HEK293 (cell line): ENCODE measurements at regions not wholly inside any gene's neighbourhood (a gene's known extent, or its start where the extent isn't known, plus 50 kb on each side); places are given as distances from the start of the nearest gene placed in this dataset.

Experiments used
- CTCF ChIA-PET: fragments of 350-600 bp; formaldehyde crosslinking; extraction: SDS; loops from one replicate; lab custom pipeline; 2021; ENCODE audit warnings: antibody characterized with exemption; lab: Yijun Ruan, JAX
- POLR2A ChIA-PET: fragments of 300-600 bp; formaldehyde crosslinking; extraction: SDS; loops from one replicate; lab custom pipeline; 2020; ENCODE audit warnings: antibody characterized with exemption, inconsistent platforms; lab: Yijun Ruan, JAX
- H3K27ac ChIP-seq: fragments of 200-500 bp; sonication (Bioruptor generic); 2 replicates; pipeline ENCODE4 v1.5.1; 2014; ENCODE audit warnings: low read depth, low read length, control low read depth, inconsistent platforms; ENCODE audit errors: extremely low read depth
- H3K36me3 ChIP-seq, 2 experiments: fragments of 200-500 bp in 1 of 2; sonication (Bioruptor generic) in 1 of 2; 1 replicate in 1 of 2; 2 replicates in 1 of 2; pipeline ENCODE4 v1.5.1; 2014 to 2017; ENCODE audit warnings: inconsistent platforms in 2 of 2, low read length in 2 of 2; ENCODE audit not compliant: control insufficient read depth in 2 of 2, insufficient read depth in 1 of 2
- H3K4me1 ChIP-seq: fragments of 200-500 bp; sonication (Bioruptor generic); 2 replicates; pipeline ENCODE4 v1.5.1; 2014; ENCODE audit warnings: mild to moderate bottlenecking, low read length, inconsistent platforms; ENCODE audit not compliant: control insufficient read depth, insufficient read depth
- H3K4me3 ChIP-seq: 2 replicates; pipeline ENCODE4 v1.5.1; 2011; ENCODE audit warnings: low read depth, mild to moderate bottlenecking, control low read depth, low read length, moderate library complexity
- H3K9me3 ChIP-seq: fragments of 200-500 bp; sonication (Bioruptor generic); 2 replicates; pipeline ENCODE4 v1.5.1; 2014; ENCODE audit warnings: low read depth, low read length, inconsistent platforms; ENCODE audit not compliant: control insufficient read depth, insufficient read depth
- GFI1B ChIP-seq: fragments of 450-650 bp; formaldehyde crosslinking; IDR thresholded peaks from 2 replicates; pipeline ENCODE4 v1.5.1; 2016; ENCODE audit warnings: missing biosample characterization, missing genetic modification characterization
- HOXC10 ChIP-seq: sonication (generic); formaldehyde crosslinking; IDR thresholded peaks from 2 replicates; pipeline ENCODE4 v1.8.1; 2023; ENCODE audit warnings: mild to moderate bottlenecking, missing genetic modification reagents
- IKZF3 ChIP-seq: fragments of 450-650 bp; IDR thresholded peaks from 2 replicates; pipeline ENCODE4 v1.5.0; 2018; ENCODE audit warnings: missing biosample characterization, mild to moderate bottlenecking, missing genetic modification characterization, moderate library complexity
- REPIN1 ChIP-seq: fragments of 450-650 bp; formaldehyde crosslinking; IDR thresholded peaks from 2 replicates; pipeline ENCODE4 v1.5.1; 2017; ENCODE audit warnings: missing biosample characterization, missing genetic modification characterization, low read depth
- SETDB1 ChIP-seq: IDR thresholded peaks from one replicate; pipeline ENCODE4 v1.6.1; 2017; ENCODE audit warnings: mild to moderate bottlenecking, low read length, moderate library complexity, mixed read lengths; ENCODE audit not compliant: insufficient read length
- SP2 ChIP-seq: fragments of 450-650 bp; formaldehyde crosslinking; IDR thresholded peaks from 2 replicates; pipeline ENCODE4 v1.5.1; 2016; ENCODE audit warnings: missing biosample characterization, missing genetic modification characterization
- ZFP3 ChIP-seq: fragments of 450-650 bp; formaldehyde crosslinking; IDR thresholded peaks from 2 replicates; pipeline ENCODE4 v1.5.1; 2016; ENCODE audit warnings: low read depth, missing biosample characterization, missing genetic modification characterization
- ZIC2 ChIP-seq: fragments of 450-650 bp; formaldehyde crosslinking; IDR thresholded peaks from 2 replicates; pipeline ENCODE4 v1.5.1; 2016; ENCODE audit warnings: missing biosample characterization, missing genetic modification characterization
- ZNF114 ChIP-seq: fragments of 450-650 bp; formaldehyde crosslinking; IDR thresholded peaks from 2 replicates; pipeline ENCODE4 v1.5.0; 2017; ENCODE audit warnings: missing biosample characterization, missing genetic modification characterization
- ZNF121 ChIP-seq: fragments of 450-650 bp; formaldehyde crosslinking; IDR thresholded peaks from 2 replicates; pipeline ENCODE4 v1.5.1; 2016; ENCODE audit warnings: missing biosample characterization, missing genetic modification characterization
- ZNF132 ChIP-seq: fragments of 450-650 bp; formaldehyde crosslinking; IDR thresholded peaks from 2 replicates; pipeline ENCODE4 v1.5.1; 2017; ENCODE audit warnings: missing biosample characterization, missing genetic modification characterization, borderline replicate concordance
- ZNF138 ChIP-seq: fragments of 450-650 bp; formaldehyde crosslinking; IDR thresholded peaks from 2 replicates; pipeline ENCODE4 v1.5.1; 2016; ENCODE audit warnings: missing biosample characterization, missing genetic modification characterization, borderline replicate concordance
- ZNF146 ChIP-seq: fragments of 450-650 bp; formaldehyde crosslinking; IDR thresholded peaks from 2 replicates; pipeline ENCODE4 v1.5.1; 2016; ENCODE audit warnings: missing biosample characterization, missing genetic modification characterization
- ZNF202 ChIP-seq: fragments of 450-650 bp; formaldehyde crosslinking; IDR thresholded peaks from 2 replicates; pipeline ENCODE4 v1.5.1; 2016; ENCODE audit warnings: missing biosample characterization, missing genetic modification characterization, borderline replicate concordance
- ZNF211 ChIP-seq: fragments of 450-650 bp; formaldehyde crosslinking; IDR thresholded peaks from 2 replicates; pipeline ENCODE4 v1.5.1; 2016; ENCODE audit warnings: low read depth, missing biosample characterization, missing genetic modification characterization
- ZNF324 ChIP-seq: fragments of 450-650 bp; formaldehyde crosslinking; IDR thresholded peaks from 2 replicates; pipeline ENCODE4 v1.5.1; 2016; ENCODE audit warnings: missing biosample characterization, missing genetic modification characterization
- ZNF354C ChIP-seq: fragments of 450-650 bp; formaldehyde crosslinking; IDR thresholded peaks from 2 replicates; pipeline ENCODE4 v1.5.1; 2016; ENCODE audit warnings: missing biosample characterization, missing genetic modification characterization, low read depth, borderline replicate concordance
- ZNF391 ChIP-seq: fragments of 450-650 bp; formaldehyde crosslinking; IDR thresholded peaks from 2 replicates; pipeline ENCODE4 v1.5.1; 2016; ENCODE audit warnings: low read depth, missing biosample characterization, missing genetic modification characterization, borderline replicate concordance
- ZNF394 ChIP-seq: fragments of 450-650 bp; formaldehyde crosslinking; IDR thresholded peaks from 2 replicates; pipeline ENCODE4 v1.5.1; 2016; ENCODE audit warnings: missing biosample characterization, missing genetic modification characterization, mild to moderate bottlenecking, moderate library complexity, borderline replicate concordance
- ZNF514 ChIP-seq: fragments of 450-650 bp; formaldehyde crosslinking; IDR thresholded peaks from 2 replicates; pipeline ENCODE4 v1.5.1; 2016; ENCODE audit warnings: missing biosample characterization, missing genetic modification characterization
- ZNF529 ChIP-seq: fragments of 450-650 bp; formaldehyde crosslinking; IDR thresholded peaks from 2 replicates; pipeline ENCODE4 v1.5.1; 2017; ENCODE audit warnings: missing genetic modification characterization, missing biosample characterization; ENCODE audit not compliant: insufficient replicate concordance
- ZNF629 ChIP-seq: fragments of 450-650 bp; formaldehyde crosslinking; IDR thresholded peaks from 2 replicates; pipeline ENCODE4 v1.5.1; 2017; ENCODE audit warnings: missing biosample characterization, missing genetic modification characterization
- ZNF76 ChIP-seq: fragments of 450-650 bp; formaldehyde crosslinking; IDR thresholded peaks from 2 replicates; pipeline ENCODE4; 2016; ENCODE audit warnings: low read depth, missing biosample characterization, missing genetic modification characterization, borderline replicate concordance
- TF ChIP-seq, protein P1 (sequence below): fragments of 450-650 bp; formaldehyde crosslinking; IDR thresholded peaks from 2 replicates; pipeline ENCODE4 v1.5.1; 2016; ENCODE audit warnings: missing biosample characterization, missing genetic modification characterization
- TF ChIP-seq, protein P2 (sequence below): fragments of 450-650 bp; formaldehyde crosslinking; IDR thresholded peaks from 2 replicates; pipeline ENCODE4 v1.5.1; 2017; ENCODE audit warnings: missing biosample characterization, mild to moderate bottlenecking, missing genetic modification characterization, moderate library complexity
- TF ChIP-seq, protein P3 (sequence below): fragments of 450-650 bp; formaldehyde crosslinking; IDR thresholded peaks from 2 replicates; pipeline ENCODE4 v1.5.1; 2016; ENCODE audit warnings: missing biosample characterization, missing genetic modification characterization
- TF ChIP-seq, protein P4 (sequence below): fragments of 450-650 bp; formaldehyde crosslinking; IDR thresholded peaks from 2 replicates; pipeline ENCODE4 v1.5.1; 2017; ENCODE audit warnings: missing biosample characterization, missing genetic modification characterization

DNA sequence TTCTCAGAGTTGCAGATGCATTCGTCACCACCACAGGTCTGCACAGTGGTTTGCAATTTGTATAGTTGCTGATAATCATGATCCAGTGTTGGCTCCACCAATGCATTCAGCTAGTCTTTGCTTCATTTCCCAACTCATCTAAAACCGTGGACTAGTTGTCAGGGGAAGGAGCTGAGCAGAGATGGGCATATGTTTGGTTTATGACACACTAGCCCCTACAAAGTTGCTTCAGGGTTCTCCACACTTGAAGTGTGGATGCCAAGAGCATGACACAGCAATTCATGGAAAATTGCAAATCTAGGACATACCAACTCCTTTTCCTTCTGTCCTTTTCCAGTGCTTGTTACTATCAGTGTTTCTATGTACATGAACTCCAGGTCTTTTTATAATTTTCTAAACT, 168.0 kb downstream of the TNFSF13B start:
- POLR2A ChIA-PET: no interaction called here

DNA sequence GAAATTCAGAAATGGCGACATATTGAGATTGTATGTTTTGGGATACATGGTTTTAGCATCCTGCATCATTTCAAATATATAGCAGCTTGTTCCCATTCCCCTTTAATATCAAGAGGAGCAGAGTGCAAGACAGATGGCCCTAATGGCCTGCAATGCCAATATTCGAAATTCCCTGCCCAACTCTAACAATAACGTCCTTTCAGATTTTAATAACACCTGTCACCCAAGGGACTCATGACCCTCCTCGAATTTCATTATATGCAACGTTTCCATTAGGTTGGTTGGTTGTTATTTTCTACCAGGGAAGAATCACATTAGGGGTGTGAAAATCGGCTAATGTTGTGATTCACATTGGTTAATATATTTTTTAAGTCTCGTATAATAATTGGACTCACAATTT, 170.0 kb downstream of the TNFSF13B start:
- no peaks in the 10 kb centered on the region for H3K36me3 ChIP-seq
- CTCF ChIA-PET: no interaction called here
- POLR2A ChIA-PET: no interaction called here
- no peaks in the 10 kb centered on the region for H3K9me3 ChIP-seq
- H3K4me3 ChIP-seq: no peak overlapping the region
- H3K27ac ChIP-seq: no peak overlapping the region
- no peak for TF ChIP-seq ZNF514 (tag by site-specific recombination)
- TF ChIP-seq REPIN1 (tag by site-specific recombination): no peak
- no peak for TF ChIP-seq ZFP3
- TF ChIP-seq ZNF354C (tag by site-specific recombination): no peak
- TF ChIP-seq HOXC10 (CRISPR knock-in tag): no peak
- no peak for TF ChIP-seq ZIC2 (tag by site-specific recombination)
- TF ChIP-seq ZNF114 (tag by site-specific recombination): no peak
- TF ChIP-seq ZNF529: no peak
- no peak for TF ChIP-seq ZNF202
- no peak for TF ChIP-seq IKZF3
- no peak for TF ChIP-seq ZNF146 (tag by site-specific recombination)
- no peaks in the 10 kb centered on the region for H3K4me1 ChIP-seq

More for the DNA sequence above, 168.0 kb downstream of the TNFSF13B start:
- Histone ChIP-seq H3K9me3 (no peaks in the 10 kb centered on the region), H3K4me1 (no peaks in the 10 kb centered on the region), H3K4me3 (no peak overlapping the region), H3K27ac (no peak overlapping the region)
- CTCF ChIA-PET: no interaction called here
- TF ChIP-seq ZFP3 (no peak), ZNF202 (no peak)
- TF ChIP-seq, all 188 proteins: peak for 0
- H3K36me3 ChIP-seq: no peaks in the 10 kb centered on the region

DNA sequence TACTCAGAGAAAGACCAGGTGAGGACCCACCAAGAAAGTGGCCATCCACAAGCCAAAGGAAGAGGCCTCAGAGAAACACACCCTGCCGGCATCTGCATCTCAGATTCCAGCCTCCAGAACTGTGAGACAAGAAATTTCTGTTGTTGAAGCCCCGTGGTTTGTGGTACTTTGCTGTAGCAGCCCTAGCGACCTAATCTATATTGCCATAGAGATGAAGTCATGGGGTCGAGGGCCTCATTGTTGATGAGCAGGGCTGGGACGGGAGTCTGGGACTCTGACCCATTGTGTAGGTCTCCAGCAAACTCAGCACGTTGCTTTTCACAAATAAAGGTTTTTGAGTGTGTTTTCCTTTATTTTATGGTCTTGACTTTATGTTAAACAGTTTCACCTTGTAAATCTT, 174.9 kb downstream of the TNFSF13B start:
- H3K36me3 ChIP-seq: no peaks in the 10 kb centered on the region
- POLR2A ChIA-PET: no interaction called here
- TF ChIP-seq, protein P1, sequence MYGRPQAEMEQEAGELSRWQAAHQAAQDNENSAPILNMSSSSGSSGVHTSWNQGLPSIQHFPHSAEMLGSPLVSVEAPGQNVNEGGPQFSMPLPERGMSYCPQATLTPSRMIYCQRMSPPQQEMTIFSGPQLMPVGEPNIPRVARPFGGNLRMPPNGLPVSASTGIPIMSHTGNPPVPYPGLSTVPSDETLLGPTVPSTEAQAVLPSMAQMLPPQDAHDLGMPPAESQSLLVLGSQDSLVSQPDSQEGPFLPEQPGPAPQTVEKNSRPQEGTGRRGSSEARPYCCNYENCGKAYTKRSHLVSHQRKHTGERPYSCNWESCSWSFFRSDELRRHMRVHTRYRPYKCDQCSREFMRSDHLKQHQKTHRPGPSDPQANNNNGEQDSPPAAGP (tag by site-specific recombination): no peak
- no peak for TF ChIP-seq ZNF76 (tag by site-specific recombination)
- TF ChIP-seq ZNF324 (tag by site-specific recombination): no peak
- TF ChIP-seq, protein P2, sequence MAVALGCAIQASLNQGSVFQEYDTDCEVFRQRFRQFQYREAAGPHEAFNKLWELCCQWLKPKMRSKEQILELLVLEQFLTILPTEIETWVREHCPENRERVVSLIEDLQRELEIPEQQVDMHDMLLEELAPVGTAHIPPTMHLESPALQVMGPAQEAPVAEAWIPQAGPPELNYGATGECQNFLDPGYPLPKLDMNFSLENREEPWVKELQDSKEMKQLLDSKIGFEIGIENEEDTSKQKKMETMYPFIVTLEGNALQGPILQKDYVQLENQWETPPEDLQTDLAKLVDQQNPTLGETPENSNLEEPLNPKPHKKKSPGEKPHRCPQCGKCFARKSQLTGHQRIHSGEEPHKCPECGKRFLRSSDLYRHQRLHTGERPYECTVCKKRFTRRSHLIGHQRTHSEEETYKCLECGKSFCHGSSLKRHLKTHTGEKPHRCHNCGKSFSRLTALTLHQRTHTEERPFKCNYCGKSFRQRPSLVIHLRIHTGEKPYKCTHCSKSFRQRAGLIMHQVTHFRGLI (tag by site-specific recombination): no peak
- no peak for TF ChIP-seq ZNF629 (tag by site-specific recombination)
- TF ChIP-seq GFI1B: no peak
- TF ChIP-seq ZNF138 (tag by site-specific recombination): no peak
- TF ChIP-seq, protein P3, sequence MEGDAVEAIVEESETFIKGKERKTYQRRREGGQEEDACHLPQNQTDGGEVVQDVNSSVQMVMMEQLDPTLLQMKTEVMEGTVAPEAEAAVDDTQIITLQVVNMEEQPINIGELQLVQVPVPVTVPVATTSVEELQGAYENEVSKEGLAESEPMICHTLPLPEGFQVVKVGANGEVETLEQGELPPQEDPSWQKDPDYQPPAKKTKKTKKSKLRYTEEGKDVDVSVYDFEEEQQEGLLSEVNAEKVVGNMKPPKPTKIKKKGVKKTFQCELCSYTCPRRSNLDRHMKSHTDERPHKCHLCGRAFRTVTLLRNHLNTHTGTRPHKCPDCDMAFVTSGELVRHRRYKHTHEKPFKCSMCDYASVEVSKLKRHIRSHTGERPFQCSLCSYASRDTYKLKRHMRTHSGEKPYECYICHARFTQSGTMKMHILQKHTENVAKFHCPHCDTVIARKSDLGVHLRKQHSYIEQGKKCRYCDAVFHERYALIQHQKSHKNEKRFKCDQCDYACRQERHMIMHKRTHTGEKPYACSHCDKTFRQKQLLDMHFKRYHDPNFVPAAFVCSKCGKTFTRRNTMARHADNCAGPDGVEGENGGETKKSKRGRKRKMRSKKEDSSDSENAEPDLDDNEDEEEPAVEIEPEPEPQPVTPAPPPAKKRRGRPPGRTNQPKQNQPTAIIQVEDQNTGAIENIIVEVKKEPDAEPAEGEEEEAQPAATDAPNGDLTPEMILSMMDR (tag by site-specific recombination): no peak
- no peak for TF ChIP-seq ZNF391
- TF ChIP-seq ZNF394 (tag by site-specific recombination): no peak
- no peak for TF ChIP-seq ZNF211
- TF ChIP-seq SP2 (tag by site-specific recombination): no peak
- no peak for TF ChIP-seq ZNF132 (tag by site-specific recombination)
- TF ChIP-seq SETDB1: no peak
- TF ChIP-seq, protein P4, sequence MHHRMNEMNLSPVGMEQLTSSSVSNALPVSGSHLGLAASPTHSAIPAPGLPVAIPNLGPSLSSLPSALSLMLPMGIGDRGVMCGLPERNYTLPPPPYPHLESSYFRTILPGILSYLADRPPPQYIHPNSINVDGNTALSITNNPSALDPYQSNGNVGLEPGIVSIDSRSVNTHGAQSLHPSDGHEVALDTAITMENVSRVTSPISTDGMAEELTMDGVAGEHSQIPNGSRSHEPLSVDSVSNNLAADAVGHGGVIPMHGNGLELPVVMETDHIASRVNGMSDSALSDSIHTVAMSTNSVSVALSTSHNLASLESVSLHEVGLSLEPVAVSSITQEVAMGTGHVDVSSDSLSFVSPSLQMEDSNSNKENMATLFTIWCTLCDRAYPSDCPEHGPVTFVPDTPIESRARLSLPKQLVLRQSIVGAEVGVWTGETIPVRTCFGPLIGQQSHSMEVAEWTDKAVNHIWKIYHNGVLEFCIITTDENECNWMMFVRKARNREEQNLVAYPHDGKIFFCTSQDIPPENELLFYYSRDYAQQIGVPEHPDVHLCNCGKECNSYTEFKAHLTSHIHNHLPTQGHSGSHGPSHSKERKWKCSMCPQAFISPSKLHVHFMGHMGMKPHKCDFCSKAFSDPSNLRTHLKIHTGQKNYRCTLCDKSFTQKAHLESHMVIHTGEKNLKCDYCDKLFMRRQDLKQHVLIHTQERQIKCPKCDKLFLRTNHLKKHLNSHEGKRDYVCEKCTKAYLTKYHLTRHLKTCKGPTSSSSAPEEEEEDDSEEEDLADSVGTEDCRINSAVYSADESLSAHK (tag by site-specific recombination): no peak
- TF ChIP-seq ZNF121 (tag by site-specific recombination): no peak
- no peak overlapping the region for H3K4me3 ChIP-seq
- H3K27ac ChIP-seq: no peak overlapping the region
- CTCF ChIA-PET: no interaction called here
- H3K9me3 ChIP-seq: no peaks in the 10 kb centered on the region
- no peaks in the 10 kb centered on the region for H3K4me1 ChIP-seq
